NCI-H1694 treated with DMSO at 0.1 percent for 48 hours (cell line): ENCODE measurements at regions not wholly inside any gene's neighbourhood (a gene's known extent, or its start where the extent isn't known, plus 50 kb on each side); places are given as distances from the start of the nearest gene placed in this dataset.
"Not testable (repeated sequence)": the region's sequence is repeated elsewhere in the genome, so short reads cannot be mapped to it uniquely, and the experiment has no call there.

Source experiments
- DNase-seq: peaks from one replicate; lab custom pipeline; 2025; lab: John Stamatoyannopoulos, UW

DNA sequence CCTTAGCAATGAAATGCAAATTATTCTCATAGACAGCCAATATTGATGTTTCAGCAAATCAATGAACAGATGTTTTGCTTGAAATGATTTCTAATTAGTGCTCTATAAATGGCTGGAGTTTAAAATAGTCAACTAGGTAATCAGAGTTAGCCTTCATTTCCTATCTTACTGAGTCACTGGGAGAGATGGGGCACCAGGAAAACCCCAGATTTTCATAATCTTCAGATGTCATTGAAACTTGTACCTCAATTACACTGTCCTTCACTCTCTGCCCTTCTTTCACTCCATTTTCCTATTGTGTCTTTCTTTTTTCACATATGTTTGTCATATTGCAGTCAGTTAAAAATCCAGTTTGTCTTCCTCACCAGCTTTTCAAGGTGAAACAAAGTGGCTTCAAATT, 92.7 kb downstream of the C12orf75 start:
- DNase-seq: no peak

DNA sequence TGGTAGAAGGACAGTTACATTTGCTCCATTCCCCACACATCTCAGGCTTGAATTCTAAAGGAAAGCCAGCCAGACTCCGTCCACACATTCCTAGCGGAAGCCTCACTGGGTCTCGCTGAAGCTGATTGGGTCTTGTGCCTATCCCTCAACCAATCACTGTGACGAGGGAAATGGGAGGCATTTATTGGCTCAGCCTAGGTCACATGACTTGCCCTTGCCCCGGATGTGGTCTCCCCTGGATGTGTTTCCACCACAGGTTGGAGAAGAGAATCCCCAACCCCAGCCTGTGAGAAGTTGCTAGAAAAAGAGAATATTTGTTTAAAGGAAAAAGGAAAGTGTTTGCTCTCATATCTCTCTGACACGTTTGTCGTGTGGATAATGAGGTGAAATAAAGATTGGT, 93.4 kb downstream of the C12orf75 start:
- no peak for DNase-seq

DNA sequence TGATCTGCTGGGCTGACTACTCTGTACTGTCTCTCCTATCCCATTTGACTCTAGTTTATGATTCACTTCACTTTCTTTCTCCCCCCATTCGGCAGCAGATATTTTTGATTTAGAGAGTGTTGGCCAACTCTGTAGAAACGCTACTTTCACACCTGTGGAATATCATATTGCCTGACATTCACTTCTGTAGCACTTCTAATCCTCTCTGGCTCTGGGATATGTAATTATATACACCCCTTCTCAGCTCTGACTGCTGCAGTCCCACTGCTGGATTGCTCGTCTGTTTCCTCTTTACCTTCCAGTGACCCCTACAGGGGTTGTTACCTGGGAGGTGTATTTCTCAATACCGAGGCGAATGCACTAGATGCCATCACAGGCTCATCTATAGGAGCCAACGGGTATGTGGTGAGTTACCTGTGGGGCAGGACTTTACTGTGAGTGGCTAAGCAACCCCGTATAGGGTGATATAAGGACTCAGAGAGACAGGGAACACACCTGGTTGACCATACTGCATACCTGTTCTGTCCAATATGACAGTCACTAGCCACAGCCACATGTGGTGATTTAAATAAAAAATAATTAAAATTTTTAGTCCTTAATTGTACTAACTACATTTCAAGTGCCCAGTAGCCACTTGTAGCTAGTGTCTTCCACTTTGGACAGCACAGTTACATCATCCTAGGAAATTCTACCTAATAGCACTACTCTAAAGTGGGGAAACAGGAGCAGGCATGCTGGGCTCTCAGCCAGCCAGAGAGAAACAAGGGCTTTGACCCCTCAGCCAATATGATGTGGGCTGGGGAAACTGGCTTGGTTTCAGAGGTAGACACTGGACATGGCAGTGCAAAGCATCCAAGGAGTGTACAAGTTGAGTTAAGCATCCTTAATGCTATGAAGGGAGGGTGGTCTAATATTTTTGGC, 95.0 kb downstream of the C12orf75 start:
- no peak for DNase-seq

DNA sequence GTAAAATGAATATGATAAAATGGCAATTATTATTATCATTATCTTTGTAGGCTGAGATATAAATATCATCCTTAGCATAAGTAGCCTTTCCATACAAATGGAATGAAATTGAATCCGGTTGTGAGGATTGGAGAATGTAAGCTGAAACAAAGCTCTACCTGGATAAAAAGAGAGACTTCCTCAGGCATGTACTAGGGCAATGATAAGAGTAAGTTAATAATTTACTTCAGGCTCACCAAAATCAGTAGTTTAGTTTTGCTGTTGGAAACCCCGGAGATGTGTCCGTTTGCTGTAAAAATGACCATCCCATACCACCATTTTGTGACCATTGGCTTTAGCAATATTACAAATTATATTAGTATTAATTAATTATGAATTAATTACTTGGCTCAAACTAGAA, 96.3 kb downstream of the C12orf75 start:
- DNase-seq: no peak

DNA sequence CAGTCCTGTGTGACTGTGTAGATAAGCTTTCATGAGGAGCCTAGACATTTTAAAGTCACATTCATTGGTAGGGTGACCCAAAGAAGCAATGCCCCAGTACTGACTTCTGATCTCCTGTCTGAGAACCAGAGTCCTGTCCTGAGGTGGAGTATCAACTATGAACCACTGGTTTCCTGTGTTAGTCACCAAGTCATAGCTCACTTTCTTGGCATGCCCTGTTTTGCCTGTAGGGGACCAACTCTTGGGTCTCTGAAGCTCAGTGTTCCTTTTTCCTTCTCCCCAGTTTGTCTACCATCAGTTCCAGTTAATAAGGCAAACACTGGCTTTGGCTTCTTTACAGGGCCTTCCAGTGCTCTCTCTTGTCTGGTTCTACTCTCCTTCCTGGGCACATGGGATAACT, 97.4 kb downstream of the C12orf75 start:
- no peak for DNase-seq

DNA sequence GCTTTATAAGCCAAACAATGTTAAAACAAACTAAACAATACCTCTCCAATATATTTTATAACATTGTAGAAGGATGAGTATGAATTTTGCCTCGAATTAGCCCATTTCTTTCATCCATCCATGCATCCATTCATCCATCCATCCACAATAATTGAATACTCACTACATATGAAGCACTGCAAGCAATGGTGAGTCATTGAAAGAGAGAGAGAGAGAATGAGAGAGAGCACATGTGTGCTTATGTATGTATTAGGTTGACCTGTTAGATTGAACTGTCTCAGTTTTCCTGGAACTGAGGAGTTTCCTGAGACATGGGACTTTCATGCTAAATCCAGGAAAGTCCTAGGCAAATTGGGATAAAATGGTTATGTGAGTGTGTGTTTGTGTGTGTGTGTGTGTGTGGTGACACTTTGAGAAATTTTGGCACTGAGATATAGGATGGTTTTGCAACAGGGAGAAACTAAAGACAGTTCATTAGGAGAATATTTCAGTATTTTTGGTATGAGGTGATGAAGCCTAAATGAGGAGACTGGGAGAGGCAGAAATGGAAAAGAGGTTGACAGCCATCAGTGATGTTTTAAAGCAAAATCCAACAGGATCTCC, 98.4 kb downstream of the C12orf75 start:
- no peak for DNase-seq

DNA sequence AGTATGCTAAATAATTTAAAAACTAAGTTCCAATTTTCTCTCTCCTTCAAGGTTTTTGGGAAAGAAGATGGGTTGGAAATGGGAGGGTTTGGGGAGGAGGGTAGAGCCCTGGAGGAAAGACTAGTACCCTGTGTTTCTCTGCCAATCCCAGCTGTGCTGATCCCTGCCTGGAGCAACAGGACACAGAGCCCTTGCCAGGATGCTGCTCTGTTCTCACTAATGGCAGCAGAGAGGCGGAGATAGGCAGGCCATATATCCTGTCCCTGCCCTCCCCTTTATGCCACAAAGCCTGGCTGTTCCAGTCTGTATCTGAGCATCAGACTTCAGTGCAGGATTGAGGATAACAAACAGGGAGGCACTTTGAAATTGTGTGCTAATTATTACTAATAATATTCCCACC, 99.0 kb downstream of the C12orf75 start:
- DNase-seq: no peak

DNA sequence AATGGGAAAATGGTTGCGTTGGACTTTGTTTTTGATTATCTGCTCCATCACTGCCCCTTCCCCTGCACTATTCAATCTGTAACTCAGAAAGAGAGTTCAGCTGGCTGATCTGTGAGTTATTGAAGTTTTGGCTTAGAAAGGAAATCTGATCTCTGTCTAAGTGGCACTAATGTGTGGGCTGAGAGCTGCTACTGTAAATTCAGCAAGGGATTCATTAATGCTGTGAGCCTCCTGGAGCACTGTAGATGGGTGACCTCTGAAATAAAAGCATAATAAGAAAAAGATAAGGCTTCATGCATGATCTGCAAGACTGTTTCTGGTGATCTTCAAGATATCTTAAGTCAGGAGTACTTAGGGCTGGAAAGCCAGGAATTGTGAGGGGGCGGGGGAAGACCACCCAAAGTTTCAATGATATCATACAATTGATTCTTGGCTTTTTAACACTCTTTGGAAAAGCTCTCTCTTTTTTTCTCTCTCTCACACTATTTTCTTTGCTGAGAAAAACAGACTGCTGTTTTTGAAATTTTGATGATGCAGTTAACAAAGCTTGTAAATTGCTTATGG, 101.1 kb downstream of the C12orf75 start:
- DNase-seq: no peak

DNA sequence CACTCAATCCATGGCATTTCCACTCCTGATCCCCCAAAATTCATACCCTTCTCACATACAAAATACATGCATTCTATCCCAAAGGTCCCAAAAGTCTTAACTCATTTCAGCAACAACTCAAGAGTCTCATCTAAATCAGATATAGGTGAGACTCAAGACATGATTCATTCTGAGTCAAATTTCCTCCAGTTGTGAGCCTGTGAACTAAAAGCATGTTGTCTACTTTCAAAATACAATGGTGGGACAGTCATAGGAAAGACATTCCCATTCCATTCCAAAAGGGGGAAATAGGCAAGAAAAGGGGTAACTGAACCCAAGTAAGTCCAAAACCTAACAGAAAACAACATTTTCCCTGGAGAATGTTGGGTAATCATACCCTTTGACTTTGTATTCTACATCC, 103.3 kb downstream of the C12orf75 start:
- DNase-seq: no peak

DNA sequence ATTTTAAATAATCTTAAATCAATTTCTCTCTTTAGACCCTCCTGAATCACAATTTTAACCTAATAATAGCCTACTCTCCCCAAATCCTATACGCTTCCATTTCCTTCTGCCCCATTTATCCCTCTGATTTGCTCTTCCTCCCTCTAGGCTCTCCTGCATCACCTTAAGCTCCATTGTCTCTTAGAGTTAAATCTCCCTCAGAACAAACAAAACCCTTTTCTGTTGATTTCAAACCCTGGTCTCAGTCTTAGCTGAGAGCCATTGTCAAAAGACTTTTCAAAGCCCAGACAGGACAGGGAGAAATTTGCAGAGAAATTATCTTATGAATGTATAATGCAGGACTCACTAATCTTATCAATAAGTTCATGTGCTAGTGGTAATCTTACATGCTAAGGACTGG, 106.1 kb downstream of the C12orf75 start:
- DNase-seq: no peak

DNA sequence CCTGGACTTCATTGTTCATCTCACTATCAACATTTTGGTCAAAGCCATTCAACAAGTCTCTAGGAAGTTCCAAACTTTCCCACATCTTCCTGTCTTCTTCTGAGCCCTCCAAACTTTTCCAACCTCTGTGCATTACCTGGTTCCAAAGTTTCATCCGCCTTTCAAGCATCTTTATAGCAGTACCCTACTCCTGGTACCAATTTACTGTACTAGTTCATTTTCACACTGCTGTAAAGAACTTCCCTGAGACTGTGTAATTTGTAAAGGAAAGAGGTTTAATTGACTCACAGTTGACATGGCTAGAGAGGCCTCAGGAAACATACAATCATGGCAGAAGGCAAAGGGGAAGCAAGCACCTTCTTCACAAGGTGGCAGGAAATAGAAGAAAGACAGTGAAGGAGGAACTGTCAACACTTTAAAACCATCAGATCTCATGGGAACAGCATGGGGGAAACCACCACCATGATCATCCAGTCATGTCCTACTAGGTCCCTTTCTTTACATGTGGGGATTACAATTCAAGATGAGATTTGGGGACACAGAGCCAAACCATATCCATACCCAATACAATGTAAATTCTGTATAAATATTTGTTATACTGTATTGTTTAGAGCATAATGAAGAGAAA, 109.7 kb downstream of the C12orf75 start:
- no peak for DNase-seq

DNA sequence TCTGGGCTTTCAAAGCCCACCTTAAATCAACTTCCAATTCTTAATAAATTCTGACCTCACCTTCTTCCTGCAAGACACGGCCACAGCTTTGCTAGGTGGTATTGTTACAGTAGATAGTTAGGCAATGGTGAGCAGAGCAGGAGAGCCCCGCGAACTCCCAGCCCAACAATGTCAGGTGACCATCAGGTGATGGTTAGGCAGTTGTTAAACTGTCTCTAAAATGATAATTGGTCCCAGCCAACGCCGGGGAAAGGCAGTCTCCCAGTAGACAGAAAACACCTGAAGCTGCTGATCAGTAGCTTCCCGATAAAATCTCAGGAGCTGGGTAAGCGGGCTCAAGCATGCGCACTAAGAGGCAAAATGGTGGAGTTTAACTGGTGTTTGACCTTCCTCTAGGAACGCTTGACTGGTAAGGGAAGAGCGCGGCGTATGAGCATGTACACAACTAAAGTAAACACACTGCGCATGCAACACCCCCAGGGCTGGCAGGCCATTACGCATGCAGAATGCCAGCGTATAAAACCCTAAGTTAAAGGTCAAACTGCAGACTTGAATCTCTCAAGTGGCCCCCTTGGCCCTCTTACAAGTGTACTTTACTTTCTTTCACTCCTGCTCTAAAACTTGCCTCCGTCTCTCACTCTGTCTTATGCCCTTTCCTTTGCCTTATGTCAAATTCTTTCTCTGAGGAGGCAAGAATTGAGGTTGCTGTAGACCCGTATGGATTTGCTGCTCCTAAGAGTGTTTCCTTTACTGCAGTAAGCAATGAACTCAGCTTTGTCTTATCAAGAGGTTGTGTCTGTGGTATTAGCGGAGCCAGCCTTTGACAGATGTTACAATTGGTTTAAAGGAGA, 113.5 kb downstream of the C12orf75 start:
- no peak for DNase-seq

DNA sequence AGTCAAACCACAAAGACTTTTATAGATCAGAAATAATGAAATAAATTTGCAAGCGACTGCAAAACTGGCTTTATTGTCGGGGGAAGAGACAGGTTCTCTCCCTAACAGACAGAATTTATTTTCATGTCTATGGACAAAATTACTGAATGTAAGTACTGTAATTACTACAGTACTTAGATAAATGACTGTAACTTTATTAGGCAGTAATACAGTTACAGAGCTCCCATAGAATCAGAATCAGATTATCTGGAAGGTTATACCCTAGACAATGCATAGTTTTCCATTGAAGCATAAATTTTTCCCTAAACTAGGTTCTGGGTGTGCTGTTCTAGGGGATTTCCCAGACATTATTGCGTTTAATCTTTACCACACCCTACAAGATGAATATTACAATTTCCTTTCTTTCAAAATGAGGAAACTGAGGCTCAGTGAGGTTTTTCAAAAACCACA, 114.2 kb downstream of the C12orf75 start:
- no peak for DNase-seq

DNA sequence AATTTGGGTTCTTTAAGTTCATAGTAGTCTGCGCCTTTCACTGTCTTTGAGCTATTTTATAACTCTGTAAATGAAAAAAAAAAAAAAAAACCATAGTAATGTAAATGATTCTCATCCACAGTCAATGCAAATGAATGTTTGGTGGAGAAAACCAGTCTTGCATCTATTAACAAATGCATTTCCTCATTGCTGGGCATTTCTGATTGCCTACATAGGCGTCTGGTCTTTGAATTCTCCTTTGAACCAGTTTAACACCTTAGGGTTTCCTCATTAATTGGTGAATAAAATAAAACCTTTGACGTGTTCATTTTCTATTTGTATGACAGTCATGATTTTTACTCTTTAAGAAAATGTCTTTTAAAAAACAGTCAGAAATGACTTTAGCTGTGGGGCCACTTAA, 114.8 kb downstream of the C12orf75 start:
- no peak for DNase-seq

DNA sequence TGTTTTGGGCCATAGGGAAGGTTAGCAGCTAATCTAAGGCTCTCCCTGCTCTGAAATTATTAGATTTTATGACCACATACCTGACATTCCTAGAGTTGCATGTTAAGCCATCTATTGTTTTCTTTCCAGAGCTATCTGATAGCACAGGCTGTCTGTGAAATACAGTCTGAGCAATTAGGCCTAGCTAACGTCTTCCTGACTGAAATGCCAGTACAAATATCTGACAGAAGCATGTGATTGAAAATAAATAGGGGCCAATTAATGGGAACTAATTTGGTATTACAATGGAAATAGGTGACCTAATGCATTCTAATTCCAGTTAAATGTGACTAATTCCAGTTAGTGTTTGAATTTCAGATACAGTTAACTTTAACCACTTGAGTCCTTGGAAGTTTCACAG, 115.2 kb downstream of the C12orf75 start:
- no peak for DNase-seq

DNA sequence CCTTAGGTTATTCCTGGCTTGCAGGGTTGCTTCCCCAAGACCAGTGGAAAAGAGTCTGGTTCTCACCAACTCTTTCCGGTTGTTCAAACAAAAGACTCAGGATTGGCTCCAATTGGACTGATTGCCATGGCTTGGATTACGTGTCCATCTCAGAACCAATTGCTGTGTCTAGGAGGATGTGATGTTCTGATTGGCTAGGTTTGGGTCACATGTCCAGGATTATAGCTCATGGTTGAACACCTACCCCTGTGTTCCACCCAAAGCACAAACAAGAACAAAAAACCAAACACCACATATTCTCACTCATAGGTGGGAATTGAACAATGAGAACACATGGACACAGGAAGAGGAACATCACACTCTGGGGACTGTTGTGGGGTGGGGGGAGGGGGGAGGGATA, 116.0 kb downstream of the C12orf75 start:
- DNase-seq: not testable (repeated sequence)

DNA sequence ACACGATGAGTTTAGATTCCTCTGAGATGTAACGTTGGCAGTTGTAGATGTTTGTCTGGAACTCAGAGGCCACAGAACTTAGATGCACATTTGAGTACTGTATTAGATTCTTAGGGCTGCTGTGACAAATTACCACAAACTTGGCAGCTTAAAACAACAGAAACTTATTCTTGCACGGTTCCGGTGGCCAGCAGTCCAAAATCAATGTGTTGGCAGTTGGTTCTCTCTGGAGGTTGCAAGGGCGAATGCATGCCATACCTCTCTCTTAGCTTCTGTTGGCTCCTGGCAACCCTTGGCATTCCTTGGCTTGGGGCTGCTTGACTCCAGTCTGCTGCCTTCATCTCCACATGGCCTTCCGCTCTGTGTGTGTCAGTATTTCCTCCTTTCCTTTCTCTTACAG, 118.9 kb downstream of the C12orf75 start:
- no peak for DNase-seq

DNA sequence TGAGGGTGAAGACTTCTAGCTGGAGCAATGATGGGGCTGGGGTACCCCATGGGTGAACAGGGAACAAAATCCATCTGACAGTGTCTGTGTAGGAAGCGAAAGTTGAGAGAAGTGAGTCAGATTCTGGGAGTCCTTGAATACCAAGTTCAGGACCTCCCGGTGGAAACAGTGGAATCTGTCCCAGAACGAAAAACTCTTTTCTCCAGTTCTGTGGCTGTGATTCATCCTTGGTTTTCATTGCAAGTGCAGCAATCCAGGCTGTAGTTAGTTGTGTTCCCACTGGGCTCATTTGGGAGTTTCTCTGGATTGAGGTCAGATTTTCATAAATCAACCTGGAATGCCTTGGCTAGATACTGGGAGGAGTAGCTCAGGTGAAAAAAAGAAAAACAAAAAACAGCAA, 120.7 kb downstream of the C12orf75 start:
- no peak for DNase-seq

DNA sequence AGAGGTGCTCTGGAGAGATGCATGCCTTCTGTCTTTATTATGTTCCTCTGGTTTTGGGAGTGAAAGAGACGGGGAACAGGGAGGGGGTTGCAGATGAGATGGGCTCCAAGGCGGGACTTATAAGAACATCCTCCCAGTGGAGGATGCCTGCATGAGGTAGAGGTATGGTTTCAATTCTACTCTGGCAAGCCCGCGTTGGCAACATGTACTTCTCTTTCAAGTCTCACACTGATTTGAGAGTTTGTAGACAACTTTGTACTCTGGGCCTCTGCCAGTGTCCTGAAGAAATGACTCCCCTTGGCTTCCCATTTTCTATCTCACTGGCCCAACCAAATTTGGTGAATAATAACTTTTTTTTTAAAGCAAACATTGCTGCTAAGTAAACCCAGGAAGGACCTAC, 121.3 kb downstream of the C12orf75 start:
- no peak for DNase-seq

DNA sequence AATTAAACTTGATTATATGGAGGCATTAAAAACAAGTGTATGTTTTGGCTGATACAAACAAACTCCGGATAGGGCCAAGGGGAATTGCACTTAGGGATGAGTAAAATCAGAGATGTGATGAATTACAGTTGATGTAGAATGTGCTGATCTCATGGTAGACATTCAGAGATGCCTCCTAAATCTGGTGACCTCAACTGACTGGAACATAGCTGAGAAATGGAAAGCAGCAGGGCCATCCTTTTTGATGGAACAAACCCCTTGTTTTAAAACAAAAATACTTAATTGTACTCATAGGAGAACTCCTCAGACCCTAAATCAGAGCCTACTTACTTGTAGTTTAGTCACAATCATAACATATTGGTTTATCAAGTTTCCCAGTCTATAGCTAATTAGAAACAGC, 122.8 kb downstream of the C12orf75 start:
- no peak for DNase-seq

DNA sequence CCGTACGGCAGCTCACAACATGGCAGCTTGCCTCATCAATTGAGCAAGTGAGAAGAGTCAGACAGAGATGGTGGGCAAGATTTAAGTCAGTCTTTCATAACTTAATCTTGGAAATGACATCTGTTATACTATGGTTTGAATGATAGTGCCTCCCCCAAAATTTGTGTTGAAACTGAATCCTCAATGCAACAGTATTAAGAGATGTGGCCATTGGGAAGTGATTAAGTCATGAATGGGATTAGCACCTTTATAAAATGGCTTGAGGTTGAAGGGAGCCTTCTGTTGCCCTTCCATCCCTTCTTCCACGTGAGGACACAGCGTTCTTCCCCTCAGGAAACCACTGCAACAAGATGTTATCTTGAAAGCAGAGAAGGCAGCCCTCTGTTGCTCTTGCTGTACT, 124.2 kb downstream of the C12orf75 start:
- no peak for DNase-seq

DNA sequence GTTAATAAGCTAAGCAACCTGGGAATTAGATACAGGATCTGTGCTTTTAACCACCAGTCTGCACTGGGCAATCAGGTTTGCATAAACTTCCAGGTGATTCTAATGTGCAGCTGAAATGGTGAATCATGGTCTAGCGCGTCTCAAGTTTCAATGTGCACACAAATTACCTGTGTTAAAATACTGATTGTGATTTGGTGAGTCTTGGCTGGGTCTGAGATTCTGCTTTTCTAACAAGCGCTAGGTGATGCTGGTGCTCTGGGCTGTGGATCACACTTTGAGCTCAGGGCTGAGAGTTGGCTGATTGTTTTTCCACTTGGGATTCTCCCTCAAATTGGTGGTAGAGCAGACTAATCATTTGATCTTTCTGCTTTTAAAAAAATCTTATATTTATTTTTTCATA, 124.8 kb downstream of the C12orf75 start:
- no peak for DNase-seq
